GM23248 (cell line): ENCODE measurements at regions not wholly inside any gene's neighbourhood (a gene's known extent, or its start where the extent isn't known, plus 50 kb on each side); places are given as distances from the start of the nearest gene placed in this dataset.

Experiments used
- EZH2 ChIP-seq: fragments of 200-600 bp; sonication (generic); IDR thresholded peaks from 2 replicates; pipeline ENCODE4 v1.6.1; 2018; ENCODE audit warnings: antibody characterized with exemption, mild to moderate bottlenecking; ENCODE audit not compliant: insufficient read depth, poor library complexity, severe bottlenecking
- EZH2phosphoT487 ChIP-seq: fragments of 200-600 bp; sonication (generic); IDR thresholded peaks from 2 replicates; pipeline ENCODE4 v1.6.1; 2018; ENCODE audit warnings: antibody characterized with exemption, moderate library complexity, mild to moderate bottlenecking, low read depth; ENCODE audit not compliant: insufficient read depth

DNA sequence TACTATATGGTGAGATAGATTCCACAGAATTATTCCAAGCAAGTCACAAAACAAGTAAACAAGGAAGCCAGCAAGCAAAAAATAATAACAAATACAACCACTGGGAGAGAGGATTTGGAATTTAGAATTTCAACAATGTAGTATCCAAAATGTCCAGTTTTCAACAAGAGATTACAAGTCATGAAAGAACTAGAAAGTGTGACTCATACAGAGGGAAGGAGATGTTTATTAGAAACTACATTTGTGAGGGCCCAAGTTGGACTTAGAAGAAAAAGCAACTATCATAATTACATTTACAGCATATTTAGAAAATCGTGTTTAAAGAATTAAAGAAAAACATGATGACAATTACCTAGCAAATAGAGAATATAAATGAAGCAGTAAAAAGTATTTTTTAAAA is 494.6 kb upstream of the ID4 start:
- TF ChIP-seq EZH2phosphoT487 (no peak), EZH2 (no peak)
